GM21619 (cell line): ENCODE measurements at regions not wholly inside any gene's neighbourhood (a gene's known extent, or its start where the extent isn't known, plus 50 kb on each side); places are given as distances from the start of the nearest gene placed in this dataset.
"Not testable (repeated sequence)": the region's sequence is repeated elsewhere in the genome, so short reads cannot be mapped to it uniquely, and the experiment has no call there.

Source experiments
- ATAC-seq: cut with Tn5 transposase; IDR thresholded peaks from one replicate; pipeline ENCODE4 v1.9.1; 2021; ENCODE audit not compliant: unreplicated experiment

DNA sequence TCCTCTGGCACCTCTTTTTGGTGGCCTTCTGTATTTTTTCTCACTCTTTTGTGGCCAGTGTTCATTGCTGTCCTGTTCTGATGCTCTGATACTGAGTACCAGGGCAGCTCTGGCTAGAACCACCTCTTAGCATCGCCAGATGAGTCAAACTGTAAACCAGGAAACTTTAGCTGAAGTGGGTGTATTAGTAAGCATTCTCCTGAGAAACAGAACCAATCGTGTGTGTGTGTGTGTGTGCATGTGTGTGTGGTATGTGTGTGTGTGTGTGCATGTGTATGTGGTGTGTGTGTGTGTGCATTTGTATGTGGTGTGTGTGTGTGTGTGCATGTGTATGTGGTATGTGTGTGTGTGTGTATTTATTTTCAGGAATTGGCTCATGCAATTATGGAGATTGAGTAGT lies 166.3 kb upstream of the SKOR2 start:
- ATAC-seq = no peak

DNA sequence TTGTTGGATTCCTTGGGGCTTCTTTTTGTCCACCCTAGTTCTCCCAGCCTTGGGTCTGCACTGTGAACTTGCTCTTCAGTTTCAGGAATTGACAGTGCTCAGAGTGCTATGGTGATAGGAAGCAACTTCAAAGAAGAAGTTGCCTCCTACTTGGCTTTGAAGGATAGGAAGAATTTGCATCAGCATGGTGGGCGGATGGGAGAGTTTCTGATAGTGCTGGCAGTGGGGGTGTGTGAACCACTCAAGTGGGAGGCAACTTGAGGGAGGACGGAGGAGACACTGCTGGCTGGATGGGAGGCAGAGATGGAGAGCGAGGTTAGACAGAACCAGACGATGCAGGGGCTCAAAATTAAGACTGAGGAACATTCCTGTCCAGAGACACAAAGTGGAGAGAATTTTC lies 164.4 kb upstream of the SKOR2 start:
- ATAC-seq = no peak

DNA sequence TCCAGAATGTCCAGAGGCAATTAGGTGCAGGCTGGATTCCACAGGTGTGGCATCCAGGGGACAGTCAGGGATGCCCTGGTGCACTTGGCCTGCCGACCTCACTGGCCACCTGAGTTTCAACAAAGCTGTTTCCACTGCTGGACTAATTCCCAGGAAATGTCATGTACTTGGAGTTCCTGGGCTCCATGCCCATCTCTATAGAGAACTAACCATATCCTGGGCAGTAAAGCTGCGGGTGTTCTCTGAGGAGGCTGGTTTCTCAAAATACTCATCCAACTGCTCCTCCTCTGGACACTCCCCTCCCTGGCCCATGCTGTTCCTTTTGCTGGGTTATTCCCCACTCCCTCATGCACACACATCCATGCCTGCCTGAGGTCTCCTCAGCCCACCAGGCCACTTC lies 161.9 kb upstream of the SKOR2 start:
- no peak for ATAC-seq

DNA sequence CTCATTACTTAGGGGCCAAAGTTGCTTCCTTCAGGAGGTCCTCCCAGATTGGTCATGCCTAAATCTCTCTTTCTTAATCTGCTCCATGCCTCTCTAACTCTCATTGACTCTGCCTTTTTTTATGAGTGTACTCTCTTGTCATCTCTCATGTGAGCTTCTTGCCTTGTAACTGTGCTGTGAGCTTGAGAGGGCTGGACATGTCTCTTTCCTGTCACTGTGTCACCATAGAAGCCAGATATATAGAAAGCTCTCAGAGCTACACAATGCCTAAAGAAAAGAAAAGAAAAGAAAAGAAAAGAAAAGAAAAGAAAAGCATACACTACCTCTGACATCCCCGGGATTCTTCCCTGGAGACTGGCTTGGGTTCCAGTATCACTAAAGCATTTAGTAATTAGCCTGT lies 161.5 kb upstream of the SKOR2 start:
- ATAC-seq = no peak

DNA sequence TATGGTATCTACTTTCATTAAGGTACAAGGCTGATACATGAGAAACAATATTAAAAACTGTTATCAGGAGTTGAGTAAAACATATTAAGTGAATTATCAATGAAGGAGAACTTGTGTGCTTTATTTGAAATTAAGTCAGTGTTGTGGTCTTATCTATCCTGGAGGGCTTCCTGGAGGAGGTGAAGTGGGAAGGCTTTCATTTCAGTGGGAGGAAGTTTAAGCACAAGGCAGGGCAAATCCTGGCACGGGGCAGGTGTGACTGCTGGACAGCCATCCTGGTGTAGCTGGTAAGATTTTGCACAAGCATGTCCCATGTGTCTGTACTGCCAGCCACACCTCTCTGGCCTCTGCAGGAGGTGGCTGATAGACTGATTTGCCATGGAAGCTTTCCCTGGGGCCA lies 159.7 kb upstream of the SKOR2 start:
- no peak for ATAC-seq

DNA sequence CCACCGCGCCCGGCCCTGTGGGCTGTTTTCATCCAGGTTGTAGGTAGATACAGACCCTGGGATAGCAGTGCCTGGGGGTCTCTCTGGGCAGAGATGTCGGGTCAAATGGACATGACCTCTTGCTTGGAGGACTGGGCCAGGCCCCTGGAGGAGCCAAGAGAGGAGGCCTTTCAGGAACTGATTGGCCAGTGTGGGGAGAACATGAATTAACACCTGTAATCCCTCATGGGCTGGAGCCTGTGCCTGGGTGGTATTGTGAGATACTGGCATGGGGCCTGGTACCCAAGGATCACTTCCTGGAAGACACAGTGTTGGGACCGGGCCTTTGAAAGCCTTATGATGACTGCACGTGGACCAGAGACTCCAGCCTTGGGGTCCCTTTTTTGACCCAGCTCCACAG lies 158.7 kb upstream of the SKOR2 start:
- ATAC-seq = no peak

DNA sequence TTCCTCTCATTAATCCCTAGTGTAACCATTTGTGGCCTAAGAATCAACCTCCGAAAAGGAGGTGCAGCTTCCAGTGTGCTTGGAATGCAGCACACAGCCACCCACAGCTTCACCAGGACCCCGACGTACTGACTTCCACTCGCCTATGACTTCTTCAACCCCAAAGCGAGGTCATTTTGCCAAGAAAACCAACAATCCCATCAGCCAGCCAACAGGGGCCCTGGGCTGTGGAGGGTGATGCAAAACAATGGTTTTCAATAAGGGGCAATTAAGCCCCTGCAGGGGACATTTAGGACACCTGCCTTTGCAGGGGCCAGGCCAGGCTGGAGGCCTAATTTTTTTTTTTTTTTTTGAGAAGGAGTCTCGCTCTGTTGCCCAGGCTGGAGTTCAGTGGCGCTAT lies 158.1 kb upstream of the SKOR2 start:
- no peak for ATAC-seq

DNA sequence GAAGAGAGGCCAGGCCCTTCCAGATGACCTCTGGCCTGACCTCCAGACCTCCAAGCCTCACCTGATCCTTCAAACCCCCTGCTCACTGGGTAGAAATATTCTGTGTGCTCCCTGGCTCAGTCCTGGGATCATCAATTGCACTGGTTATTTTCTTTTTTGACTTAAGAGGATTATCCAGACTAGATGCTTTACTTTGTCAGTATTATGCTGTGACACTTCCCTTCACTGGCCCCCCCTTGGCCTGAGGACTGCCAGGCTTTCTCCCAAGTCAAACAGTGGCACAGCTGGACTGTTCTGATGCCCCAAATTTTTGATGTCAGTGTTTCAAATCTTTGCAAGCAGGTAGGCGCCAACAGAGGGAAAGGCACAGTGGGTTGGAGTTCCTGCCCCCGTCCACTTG lies 156.3 kb upstream of the SKOR2 start:
- ATAC-seq = no peak

DNA sequence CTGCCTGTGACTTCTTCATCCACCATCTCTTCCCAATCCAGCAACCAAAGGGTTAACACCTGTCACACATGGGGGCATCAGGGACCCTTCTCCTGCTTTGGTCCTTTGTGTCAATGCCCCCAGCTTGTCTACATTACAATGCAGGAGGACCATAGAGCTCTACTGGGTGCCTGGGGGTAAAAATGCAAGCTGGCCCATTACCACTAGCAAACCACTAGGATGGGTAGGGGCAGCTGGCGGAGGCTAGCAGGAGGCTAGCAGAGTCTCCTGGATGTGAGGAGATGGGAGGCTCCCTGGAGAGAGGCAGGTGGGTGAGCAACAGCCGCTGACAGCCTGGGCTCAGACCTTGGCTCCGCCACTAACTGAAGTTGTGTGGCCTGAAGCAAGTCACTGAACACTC lies 153.4 kb upstream of the SKOR2 start:
- ATAC-seq = no peak

DNA sequence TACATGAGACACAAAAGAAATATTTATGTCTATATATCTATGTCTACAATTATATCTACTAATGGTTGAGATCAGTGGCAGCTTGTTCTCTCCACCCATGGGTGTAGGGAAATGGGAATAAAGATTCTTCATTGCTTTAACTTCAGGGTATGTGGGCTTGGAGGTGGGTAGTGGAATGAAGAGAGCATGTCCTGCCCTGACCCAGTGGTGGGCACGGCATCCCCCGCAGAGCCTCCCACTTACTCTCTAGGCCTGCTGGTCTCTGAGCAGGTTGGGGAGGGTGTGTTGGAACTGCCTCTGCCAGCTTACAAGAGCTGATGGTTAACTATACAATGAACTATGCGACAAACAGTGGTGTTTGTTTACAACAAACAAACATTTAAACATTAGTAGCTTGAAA lies 152.5 kb upstream of the SKOR2 start:
- no peak for ATAC-seq

DNA sequence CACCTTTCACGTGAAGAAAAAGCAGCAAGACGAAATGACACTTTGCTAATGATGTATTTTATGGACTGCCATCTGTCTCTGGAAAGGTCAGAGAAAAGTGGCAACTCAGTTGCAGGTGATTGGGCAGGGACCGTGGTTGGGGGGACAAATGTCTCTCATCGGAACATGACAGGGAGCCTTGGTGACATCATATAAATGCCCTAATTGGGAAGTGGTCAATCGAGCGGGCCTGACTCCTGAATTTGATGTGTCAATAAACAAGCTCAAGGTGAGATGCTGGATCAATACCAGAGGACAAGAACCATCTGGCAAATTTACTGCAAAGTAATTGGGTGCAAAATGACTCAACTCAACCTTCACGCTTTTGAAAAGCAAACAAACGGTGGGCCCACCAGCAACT lies 151.9 kb upstream of the SKOR2 start:
- ATAC-seq = no peak

DNA sequence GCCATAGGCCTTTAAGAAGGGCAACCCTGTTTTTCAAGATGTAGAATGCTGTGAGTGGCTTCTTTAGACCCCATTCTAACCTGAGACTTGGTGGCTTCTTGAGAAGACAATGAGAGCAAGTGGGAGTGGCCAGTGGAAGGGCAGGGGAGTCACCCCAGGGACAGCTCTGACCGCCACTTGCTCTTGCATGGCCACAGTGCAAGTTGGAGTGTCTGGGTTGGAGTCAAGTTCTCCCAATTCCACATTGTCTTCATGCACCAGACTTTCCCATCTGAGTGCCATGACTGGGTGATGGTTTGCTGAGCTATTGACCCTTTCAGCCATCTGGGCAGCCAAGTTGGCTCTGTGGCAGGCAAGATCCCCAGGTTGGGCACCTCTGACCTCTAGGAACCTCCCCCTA lies 148.0 kb upstream of the SKOR2 start:
- no peak for ATAC-seq

DNA sequence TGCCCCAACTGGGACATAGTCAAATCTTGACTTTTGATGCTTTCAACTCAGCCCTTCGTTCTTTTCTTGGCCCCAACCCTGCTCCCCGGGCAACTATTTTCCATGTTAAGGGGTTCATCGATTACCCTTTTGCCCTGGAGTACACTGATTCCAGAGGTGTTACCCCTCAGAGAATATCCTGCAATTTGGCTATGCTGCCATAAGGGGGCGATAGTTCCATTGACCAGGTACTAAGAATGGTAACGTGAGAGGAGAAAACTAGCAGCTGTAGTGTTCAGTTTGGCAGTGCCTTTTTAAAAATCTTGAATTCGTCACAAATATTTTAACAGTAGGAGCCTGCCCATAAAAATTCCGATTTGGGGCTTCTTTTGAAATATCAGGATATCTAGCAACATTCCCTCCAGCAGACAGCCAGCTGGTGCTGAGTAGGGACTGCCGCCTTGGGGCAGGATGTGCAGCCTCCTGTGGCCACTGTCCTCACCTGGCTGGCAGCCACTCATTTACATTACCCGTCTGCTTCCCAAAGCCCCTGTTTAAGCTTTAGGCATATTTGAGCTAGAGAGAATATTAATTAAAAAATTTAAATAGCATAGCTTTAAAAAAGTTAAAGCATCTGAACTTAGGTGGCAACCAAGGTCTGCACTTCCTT lies 146.3 kb upstream of the SKOR2 start:
- no peak for ATAC-seq

DNA sequence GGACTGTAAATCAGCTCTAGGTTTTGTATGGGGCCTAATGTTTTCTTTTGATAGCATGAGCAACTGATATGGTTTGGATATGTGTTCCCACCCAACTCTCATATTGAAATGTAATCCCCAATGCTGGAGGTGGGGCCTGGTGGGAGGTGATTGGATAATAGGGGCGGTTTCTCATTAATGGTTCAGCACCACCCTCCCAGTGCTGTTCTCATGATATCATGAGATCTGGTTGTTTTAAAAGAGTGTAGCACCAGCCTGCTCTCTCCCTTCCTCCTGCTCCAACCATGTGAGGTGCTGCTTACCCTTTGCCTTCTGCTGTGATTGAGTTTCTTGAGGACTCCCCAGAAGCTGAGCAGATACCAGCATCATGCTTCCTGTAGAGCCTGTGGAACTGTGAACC lies 140.2 kb upstream of the SKOR2 start:
- no peak for ATAC-seq

DNA sequence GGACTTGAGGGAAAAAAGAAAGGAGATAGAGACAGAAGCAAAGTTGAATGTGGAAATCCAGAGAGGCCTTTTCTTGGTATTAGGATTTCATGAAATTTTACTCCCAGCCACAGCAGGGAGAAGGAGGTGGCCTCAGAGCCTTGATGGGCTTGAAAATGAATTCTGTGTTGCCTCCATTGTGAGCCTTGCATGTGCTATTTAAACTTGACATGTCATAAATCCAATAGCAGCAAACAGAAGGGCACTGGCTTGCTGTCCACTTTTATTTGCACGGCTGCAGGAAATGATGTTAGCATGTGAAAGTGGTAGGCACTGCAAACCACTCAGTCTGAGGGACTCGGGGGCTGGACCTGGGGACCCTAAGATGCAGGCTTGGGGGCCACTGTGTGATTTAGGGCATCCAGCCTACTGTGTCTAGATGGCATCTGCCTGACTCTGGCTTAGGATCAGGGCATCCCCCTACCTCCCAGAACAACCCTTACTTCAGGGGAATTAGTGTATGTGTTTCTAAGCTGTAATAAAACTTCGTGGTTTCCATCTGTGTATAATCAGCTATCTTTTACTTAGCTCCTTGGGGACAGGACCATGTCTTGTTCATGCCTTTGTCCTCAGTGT lies 139.1 kb upstream of the SKOR2 start:
- ATAC-seq = no peak

DNA sequence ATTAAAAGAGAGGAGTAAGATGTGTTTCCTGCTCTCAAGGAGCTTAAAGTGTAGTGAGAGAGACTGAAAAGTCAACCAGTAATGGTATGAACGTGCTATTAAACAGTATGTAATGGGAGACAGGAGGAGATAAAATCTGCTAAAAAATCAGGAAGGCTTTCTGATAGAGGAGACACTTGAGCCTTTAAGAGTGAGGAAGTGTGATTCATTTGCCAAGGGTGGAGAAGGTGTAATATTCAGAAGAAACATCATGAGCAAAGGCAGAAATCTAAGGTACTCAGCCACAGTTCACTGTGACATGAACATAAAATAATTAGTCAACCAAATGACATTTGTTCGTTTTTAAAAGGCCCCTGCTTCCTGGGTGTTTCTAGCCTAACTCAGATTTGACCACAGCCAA lies 137.8 kb upstream of the SKOR2 start:
- no peak for ATAC-seq

DNA sequence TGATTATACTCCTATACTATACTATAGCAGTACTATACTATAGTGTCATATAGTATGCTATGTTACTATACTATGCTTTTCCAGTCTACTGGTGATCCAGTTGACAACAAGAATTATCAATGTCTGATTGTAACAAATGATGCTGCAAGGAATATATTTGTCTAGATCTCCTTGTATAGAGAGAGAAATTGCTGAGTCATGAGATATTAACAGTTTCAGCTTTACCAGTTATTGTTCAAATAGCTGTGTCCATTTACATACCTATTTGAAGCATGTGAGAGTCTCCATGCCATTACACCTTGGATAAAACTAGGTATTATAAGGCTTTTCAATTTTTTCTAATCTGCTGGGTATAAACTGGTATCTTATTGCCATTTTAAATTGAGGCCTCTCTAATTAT lies 136.4 kb upstream of the SKOR2 start:
- no peak for ATAC-seq

DNA sequence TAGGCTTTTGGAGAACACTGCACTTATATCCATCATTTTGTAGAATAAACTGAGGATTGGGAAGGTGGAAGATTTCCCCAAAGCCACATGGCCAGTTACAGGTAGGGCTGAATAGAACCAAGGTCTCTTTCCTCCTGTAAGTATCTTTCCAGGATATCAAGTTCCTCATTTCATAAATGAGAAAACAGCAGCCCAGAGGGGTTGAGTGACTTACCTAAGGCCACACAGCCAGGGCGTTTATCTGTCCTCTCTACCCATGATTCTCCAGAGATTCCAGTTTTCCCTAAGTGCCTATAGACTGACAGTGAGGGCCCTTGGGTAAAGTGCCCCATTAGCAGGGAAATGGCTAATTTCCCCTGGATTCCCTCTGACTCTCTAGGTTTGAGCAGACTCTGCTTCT lies 132.3 kb upstream of the SKOR2 start:
- ATAC-seq = no peak

DNA sequence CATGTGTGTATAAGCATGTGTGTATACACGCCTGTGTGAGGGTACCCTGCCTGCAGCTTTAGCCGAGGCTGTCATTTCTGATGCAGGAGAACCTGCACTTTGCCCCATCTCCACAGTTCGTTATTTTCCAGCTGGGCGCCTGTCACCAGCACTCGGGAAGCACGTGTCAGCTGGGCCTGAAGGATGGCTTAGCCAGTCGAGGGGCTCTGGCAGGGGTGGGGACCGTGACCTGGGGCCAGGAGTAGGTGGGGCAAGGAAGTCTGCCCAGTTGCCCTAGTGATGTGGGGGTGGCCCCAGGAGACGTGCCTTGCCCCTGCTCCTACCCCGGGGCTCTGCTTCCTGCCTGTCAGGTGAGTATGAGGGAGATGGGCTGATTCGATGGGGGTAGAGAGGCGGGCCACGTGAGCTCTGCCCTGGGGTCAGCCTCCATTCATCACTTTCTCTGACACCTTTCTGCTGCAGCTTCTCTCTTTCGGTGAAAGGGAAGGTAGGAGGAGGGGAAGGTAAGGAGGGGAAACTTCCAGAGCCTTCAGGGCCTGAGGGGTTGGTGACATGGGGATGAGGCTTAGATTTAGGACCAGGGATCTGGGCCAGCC lies 130.6 kb upstream of the SKOR2 start:
- ATAC-seq = no peak

DNA sequence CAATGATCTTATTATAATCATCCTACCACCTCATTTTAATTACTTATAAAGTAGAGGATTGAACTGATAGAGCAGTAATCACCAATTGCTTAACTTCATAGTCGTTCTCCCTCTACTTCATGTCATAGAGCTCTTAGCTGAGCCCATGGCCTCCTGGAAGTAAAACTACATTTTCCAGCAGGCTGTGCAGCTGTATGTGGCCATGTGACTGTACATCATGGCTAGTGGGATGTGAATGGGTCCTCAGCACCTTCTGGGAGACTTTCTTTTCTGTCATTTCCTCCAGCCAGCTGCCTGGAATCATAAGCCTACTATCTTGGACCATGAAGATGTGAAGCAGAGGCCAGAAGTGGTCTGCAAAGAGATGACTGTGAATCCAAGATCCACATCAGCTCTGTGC lies 128.7 kb upstream of the SKOR2 start:
- ATAC-seq = no peak

DNA sequence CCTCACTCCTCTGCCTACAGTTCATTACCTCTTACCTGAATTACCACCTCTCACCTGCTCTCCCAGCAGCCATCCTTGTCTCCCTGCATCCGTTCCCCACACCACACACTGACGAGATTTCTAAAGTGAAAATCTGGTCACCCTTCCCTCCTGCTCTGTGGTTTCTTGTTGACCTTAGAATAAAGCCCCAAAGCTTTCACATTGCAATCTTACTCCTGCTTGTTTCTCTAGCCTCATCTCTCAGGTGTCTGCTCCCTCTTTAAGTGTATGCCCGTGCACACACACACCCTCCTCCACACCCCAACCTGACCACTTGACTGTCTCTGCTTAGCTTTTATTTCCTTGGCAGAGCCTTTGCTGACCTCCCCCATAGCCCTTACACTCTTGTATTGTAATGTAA lies 122.0 kb upstream of the SKOR2 start:
- ATAC-seq = no peak

DNA sequence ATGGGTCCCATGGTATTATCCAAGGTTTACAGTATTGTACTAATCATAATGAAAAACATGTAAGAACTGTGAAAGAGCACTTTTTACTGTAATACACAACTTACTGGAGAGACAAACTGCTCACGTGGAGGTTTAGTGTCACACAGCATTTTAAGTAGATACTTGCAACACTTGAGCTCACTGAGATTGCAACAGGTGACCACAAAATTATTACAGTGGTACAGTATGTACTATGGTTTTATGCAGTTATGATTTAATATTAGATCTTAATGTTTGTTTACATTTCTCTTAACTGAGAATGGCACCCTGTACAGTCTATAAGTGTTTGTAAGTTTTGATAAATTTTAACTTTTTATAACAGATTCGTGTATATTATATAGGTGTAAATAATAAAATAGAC lies 118.6 kb upstream of the SKOR2 start:
- no peak for ATAC-seq

DNA sequence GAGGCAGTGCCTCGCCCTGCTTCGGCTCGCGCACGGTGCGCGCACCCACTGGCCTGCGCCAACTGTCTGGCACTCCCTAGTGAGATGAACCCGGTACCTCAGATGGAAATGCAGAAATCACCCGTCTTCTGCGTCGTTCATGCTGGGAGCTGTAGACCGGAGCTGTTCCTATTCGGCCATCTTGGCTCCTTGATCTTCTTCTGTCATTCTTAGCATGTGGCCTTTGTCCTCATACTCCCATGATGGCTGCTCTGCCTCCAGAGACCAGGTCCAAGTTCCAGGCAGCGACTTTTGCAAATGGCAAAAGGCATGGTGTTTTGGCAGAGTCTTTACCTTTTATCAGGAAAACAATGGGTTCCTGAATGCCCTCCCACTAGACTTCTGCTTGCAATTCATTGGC lies 102.6 kb upstream of the SKOR2 start:
- not testable (repeated sequence) for ATAC-seq
